Adrenal gland (tissue), 5 donors: ENCODE measurements at regions not wholly inside any gene's neighbourhood (a gene's known extent, or its start where the extent isn't known, plus 50 kb on each side); places are given as distances from the start of the nearest gene placed in this dataset.

Experiments
- POLR2A ChIP-seq, 2 donors: fragments of 450-650 bp; IDR thresholded peaks; one replicate each; pipeline ENCODE4 v1.6.1; 2017; ENCODE audit warnings: antibody characterized with exemption in 2 of 2, mild to moderate bottlenecking in 2 of 2, moderate library complexity in 1 of 2
- TF ChIP-seq, protein P1 (sequence below), 6 experiments: fragments of 450-650 bp in 4 of 6; fragments of 200-600 bp in 2 of 6; sonication (generic) in 1 of 6; IDR thresholded peaks; 1 replicate in 5 of 6; 2 replicates in 1 of 6; pipeline versions ENCODE4 v1.5.1 to v1.8.0; 2016 to 2021; ENCODE audit warnings: antibody characterized with exemption in 6 of 6, mild to moderate bottlenecking in 2 of 6, moderate library complexity in 1 of 6
- donor health status: DM: no; HTN: no; CAD: no.

DNA sequence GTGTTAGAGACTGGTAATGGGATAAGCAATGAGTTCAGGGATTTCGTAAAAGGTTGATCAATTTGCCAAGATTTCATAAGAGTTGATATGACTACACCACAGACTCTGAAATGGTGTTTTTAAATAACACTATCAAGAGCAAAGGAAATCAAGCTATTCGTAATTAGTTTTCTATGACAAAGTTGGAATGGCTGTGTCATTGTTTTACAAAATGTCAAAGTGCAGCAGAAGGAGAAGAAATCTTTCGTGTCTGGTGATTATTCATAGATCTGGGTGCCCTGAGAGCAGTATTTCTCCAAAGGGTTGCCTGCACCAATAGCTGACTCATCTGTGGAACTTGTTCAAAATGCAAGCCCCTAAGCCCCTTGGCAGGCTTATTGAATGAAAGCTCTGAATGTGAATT is 70.1 kb downstream of the NABP1 start:
- TF ChIP-seq, protein P1, sequence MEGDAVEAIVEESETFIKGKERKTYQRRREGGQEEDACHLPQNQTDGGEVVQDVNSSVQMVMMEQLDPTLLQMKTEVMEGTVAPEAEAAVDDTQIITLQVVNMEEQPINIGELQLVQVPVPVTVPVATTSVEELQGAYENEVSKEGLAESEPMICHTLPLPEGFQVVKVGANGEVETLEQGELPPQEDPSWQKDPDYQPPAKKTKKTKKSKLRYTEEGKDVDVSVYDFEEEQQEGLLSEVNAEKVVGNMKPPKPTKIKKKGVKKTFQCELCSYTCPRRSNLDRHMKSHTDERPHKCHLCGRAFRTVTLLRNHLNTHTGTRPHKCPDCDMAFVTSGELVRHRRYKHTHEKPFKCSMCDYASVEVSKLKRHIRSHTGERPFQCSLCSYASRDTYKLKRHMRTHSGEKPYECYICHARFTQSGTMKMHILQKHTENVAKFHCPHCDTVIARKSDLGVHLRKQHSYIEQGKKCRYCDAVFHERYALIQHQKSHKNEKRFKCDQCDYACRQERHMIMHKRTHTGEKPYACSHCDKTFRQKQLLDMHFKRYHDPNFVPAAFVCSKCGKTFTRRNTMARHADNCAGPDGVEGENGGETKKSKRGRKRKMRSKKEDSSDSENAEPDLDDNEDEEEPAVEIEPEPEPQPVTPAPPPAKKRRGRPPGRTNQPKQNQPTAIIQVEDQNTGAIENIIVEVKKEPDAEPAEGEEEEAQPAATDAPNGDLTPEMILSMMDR (IDR thresholded peaks at IDR 0.05), result no peak
- no peak for TF ChIP-seq POLR2A (IDR thresholded peaks at IDR 0.05)
